ENCODE measurements at regions not wholly inside any gene's neighbourhood (a gene's known extent, or its start where the extent isn't known, plus 50 kb on each side); places are given as distances from the start of the nearest gene placed in this dataset.

DNA sequence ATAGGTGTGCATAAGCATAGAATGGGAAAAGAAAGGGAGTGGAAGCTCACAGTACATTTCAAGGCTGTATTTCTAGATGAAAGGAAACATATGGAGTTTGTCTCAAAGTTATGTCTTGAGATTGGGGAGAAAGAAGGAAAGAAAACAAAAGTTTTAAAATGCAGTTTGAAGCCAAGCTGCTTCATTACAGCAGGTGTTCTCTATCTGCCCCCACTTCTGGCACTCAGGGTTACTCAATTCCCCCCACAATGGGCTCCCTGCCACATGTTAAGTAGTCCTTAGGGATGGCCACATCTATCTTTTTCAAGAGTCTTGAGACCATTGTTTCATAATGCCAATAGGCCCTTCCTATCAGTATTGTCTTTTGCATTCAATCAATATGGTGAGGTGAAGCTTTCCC lies 367.4 kb upstream of the ANXA10 start:
- TF ChIP-seq POLR2A (IDR thresholded peaks at IDR 0.05), result no peak
- TF ChIP-seq, protein P1, sequence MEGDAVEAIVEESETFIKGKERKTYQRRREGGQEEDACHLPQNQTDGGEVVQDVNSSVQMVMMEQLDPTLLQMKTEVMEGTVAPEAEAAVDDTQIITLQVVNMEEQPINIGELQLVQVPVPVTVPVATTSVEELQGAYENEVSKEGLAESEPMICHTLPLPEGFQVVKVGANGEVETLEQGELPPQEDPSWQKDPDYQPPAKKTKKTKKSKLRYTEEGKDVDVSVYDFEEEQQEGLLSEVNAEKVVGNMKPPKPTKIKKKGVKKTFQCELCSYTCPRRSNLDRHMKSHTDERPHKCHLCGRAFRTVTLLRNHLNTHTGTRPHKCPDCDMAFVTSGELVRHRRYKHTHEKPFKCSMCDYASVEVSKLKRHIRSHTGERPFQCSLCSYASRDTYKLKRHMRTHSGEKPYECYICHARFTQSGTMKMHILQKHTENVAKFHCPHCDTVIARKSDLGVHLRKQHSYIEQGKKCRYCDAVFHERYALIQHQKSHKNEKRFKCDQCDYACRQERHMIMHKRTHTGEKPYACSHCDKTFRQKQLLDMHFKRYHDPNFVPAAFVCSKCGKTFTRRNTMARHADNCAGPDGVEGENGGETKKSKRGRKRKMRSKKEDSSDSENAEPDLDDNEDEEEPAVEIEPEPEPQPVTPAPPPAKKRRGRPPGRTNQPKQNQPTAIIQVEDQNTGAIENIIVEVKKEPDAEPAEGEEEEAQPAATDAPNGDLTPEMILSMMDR (IDR thresholded peaks at IDR 0.05), result no peak

All from thyroid gland (tissue), 4 donors.